ENCODE measurements at regions not wholly inside any gene's neighbourhood (a gene's known extent, or its start where the extent isn't known, plus 50 kb on each side); places are given as distances from the start of the nearest gene placed in this dataset.

DNA sequence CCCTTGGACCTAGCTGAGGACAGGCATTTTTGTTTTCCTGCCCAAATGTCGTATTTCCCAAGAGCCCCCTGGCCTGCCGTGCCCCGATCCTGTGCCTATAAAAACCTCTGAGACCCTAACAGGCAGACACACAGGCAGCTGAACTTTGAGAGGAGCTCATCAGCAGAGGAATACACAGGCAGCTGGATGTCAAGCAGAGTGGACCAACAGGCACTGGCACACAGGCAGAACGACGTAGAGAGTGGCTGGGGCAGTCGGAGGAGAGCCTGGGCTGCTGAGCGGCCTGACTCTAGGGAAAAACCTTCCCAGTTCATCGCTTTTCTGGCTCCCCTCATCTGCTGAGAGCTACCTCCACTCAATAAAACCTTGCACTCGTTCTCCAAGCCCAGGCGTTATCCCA, 896.1 kb downstream of the PCDH18 start:
- no peak overlapping the region for H3K4me3 ChIP-seq (ENCODE audit: low read depth, low read length)
- no peak for DNase-seq (ENCODE audit: low read depth)
- TF ChIP-seq, protein P1, sequence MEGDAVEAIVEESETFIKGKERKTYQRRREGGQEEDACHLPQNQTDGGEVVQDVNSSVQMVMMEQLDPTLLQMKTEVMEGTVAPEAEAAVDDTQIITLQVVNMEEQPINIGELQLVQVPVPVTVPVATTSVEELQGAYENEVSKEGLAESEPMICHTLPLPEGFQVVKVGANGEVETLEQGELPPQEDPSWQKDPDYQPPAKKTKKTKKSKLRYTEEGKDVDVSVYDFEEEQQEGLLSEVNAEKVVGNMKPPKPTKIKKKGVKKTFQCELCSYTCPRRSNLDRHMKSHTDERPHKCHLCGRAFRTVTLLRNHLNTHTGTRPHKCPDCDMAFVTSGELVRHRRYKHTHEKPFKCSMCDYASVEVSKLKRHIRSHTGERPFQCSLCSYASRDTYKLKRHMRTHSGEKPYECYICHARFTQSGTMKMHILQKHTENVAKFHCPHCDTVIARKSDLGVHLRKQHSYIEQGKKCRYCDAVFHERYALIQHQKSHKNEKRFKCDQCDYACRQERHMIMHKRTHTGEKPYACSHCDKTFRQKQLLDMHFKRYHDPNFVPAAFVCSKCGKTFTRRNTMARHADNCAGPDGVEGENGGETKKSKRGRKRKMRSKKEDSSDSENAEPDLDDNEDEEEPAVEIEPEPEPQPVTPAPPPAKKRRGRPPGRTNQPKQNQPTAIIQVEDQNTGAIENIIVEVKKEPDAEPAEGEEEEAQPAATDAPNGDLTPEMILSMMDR (IDR thresholded peaks at IDR 0.05; ENCODE audit: control insufficient read depth, extremely low read depth, insufficient read depth), result no peak

DNA sequence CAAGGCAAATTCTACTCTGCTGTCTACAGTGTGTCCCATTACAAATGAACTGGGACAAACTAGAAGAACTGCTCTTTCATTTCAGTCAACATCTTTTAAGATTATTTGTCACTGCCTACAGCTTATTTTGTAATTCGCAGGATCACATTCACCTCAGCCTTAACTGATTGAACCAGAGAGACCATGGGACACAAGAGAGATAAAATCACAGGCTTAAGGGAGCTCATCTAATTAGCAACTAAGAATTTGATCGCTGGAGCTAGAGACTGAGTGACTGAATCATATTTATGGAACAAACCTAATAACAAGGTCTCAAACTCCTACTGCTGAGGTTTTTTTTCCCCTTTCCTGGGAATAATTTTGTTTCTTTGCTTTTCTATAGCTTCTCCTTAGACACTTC, 898.2 kb downstream of the PCDH18 start:
- no peak overlapping the region for H3K4me3 ChIP-seq (ENCODE audit: low read depth, low read length)
- no peak for DNase-seq (ENCODE audit: low read depth)
- TF ChIP-seq, protein P1 (IDR thresholded peaks at IDR 0.05; ENCODE audit: control insufficient read depth, extremely low read depth, insufficient read depth), result no peak

DNA sequence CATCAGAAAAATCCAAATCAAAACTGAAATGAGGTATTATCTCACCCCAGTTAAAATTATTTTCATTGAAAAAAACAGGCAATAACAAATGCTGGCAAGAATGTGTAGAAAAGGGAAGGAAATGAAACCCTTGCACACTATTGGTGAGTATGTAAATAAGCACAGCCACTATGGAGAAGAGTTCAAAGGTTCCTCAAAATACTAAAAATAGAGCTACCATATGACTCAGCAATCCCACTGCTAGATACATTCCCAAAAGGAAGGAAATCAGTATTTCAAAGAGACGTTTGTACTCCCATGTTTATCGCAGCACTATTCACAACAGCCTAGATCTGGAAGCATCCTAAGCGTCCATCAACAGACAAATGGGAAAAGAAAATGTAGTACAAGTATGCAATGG, 932.4 kb downstream of the PCDH18 start:
- no peak for DNase-seq (ENCODE audit: low read depth)
- H3K4me3 ChIP-seq (ENCODE audit: low read depth, low read length), result no peak overlapping the region
- TF ChIP-seq, protein P1 (IDR thresholded peaks at IDR 0.05; ENCODE audit: control insufficient read depth, extremely low read depth, insufficient read depth), result no peak

DNA sequence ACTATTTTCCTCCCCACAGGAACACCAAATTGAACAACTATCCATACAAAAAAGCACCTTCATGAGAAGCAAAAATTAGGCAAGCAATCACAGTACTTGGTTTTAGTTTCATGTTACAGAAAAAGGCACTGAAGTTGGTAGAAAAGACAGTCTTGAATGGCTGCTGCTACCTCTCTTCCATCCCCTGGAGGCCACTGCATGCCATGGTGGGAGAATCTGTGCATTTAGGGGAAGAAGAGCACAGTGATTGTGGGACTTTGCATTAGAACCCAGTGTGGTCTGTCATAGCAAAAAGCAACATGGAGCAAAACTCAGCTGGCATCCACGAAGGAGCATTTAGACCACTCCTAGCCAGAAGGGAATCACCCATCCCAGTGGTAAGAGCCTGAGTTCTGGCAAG, 941.9 kb downstream of the PCDH18 start:
- H3K4me3 ChIP-seq (ENCODE audit: low read depth, low read length), result no peak overlapping the region
- TF ChIP-seq, protein P1 (IDR thresholded peaks at IDR 0.05; ENCODE audit: control insufficient read depth, extremely low read depth, insufficient read depth), result no peak
- DNase-seq (ENCODE audit: low read depth), result no peak

DNA sequence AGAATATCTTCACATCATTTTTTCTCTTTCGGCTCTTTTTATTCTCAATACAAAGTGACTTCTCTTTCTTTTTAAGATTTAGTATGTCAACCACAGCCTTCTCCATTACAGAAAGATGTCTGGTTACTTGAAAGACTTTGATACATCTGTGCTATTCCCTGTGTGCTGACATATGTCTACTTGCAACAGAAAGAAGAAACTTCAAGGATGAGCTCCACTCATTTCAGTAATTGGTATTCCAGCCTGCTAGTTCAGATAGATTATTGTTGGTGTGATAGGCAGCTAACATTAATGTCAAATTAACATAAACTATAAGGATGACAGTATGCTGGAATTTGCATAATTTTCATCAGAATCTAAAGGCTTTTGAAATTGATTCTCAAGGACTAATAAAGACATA, 948.7 kb downstream of the PCDH18 start:
- no peak for DNase-seq (ENCODE audit: low read depth)
- H3K4me3 ChIP-seq (ENCODE audit: low read depth, low read length), result no peak overlapping the region
- TF ChIP-seq, protein P1 (IDR thresholded peaks at IDR 0.05; ENCODE audit: control insufficient read depth, extremely low read depth, insufficient read depth), result no peak

DNA sequence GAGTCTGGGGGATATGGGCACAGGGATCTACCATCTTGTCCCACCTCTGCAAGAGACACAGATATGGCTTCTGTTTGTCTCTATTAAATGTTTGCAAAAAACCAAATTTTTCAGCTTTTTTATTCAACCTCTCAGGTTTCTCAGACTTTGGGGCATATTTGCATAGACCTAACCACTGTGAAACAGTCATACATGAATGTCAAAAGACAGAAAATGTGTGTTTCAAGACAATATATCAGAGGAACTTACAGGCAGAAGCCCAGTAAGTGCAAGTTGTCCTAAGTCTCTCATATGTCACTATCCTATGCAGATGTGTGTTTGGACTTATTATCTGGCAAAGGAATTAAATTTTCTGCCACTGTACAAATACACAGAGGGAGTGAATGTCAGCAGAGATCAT, 951.2 kb downstream of the PCDH18 start:
- TF ChIP-seq, protein P1 (IDR thresholded peaks at IDR 0.05; ENCODE audit: control insufficient read depth, extremely low read depth, insufficient read depth), result no peak

DNA sequence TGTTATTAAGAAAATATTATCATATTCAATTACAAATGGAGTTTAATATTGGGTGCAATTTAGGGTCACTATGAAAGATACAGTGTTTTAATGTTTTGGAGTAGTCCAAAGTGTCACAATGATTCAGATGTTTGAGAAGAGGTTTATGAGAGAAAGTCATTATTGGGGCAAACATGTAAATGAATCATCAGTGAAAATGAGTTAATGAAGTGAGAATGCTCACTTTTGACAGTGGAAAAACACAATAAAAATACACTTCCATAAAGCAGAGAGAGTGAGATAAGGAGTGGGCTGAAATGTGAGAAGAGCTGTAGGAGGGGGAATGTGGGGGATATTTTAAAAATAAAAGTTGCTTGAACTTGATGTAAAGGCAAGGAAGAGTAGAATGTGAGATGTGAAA, 957.1 kb downstream of the PCDH18 start:
- TF ChIP-seq, protein P1 (IDR thresholded peaks at IDR 0.05; ENCODE audit: control insufficient read depth, extremely low read depth, insufficient read depth), result no peak
- H3K4me3 ChIP-seq (ENCODE audit: low read depth, low read length), result no peak overlapping the region
- DNase-seq (ENCODE audit: low read depth), result no peak

More for the DNA sequence above, 951.2 kb downstream of the PCDH18 start:
- DNase-seq (ENCODE audit: low read depth), result no peak
- H3K4me3 ChIP-seq (ENCODE audit: low read depth, low read length), result no peak overlapping the region

All from LNCaP clone FGC (cell line).